ENCODE measurements at regions not wholly inside any gene's neighbourhood (a gene's known extent, or its start where the extent isn't known, plus 50 kb on each side); places are given as distances from the start of the nearest gene placed in this dataset.

- in situ Hi-C loops (cut with MboI) = no loop called here
- Histone ChIP-seq H3K4me2 (ENCODE audit: unreplicated experiment) (peak overlapping the region; percentile 57), H3K27me3 (replicated peaks; ENCODE audit: insufficient read depth) (no peaks in the 10 kb centered on the region), H3K36me3 (ENCODE audit: low read depth) (no peaks in the 10 kb centered on the region), H3K27ac (peak overlapping the region; percentile 72), H2AFZ (no peak overlapping the region), H3K9ac (no peak overlapping the region; the same call in 1 of the 2 replicates), H3K9me3 (ENCODE audit: low read depth) (no peaks in the 10 kb centered on the region), H3K4me1 (ENCODE audit: insufficient read depth) (peaks cover 54% of the 10 kb centered on the region), H3F3A (ENCODE audit: insufficient read depth) (peaks cover 24% of the 10 kb centered on the region), H3K9me2 (ENCODE audit: insufficient read depth) (no peaks in the 10 kb centered on the region), H3K4me3 (no peak overlapping the region), H4K20me1 (ENCODE audit: insufficient read depth) (no peaks in the 10 kb centered on the region), H3K79me2 (ENCODE audit: insufficient read depth) (no peaks in the 10 kb centered on the region)
- DNase-seq = peak; percentile 79
- TF ChIP-seq EZH2phosphoT487 (IDR thresholded peaks at IDR 0.05; ENCODE audit: insufficient read depth, low read depth) (no peak), EZH2 (IDR thresholded peaks at IDR 0.05; ENCODE audit: insufficient read depth, poor library complexity, severe bottlenecking) (no peak)
Measured at GRCh38 chr2:175872721-175873120, 129.3 kb downstream of the LNPK start.

- Histone ChIP-seq H3K27me3 (replicated peaks; ENCODE audit: insufficient read depth) (no peaks in the 10 kb centered on the region), H3K9me3 (ENCODE audit: low read depth) (no peaks in the 10 kb centered on the region), H3K4me1 (ENCODE audit: insufficient read depth) (peaks cover 54% of the 10 kb centered on the region), H3K36me3 (ENCODE audit: low read depth) (no peaks in the 10 kb centered on the region), H3K9ac (peak overlapping the region; percentile 24), H3F3A (ENCODE audit: insufficient read depth) (peaks cover 24% of the 10 kb centered on the region), H2AFZ (peak overlapping the region; percentile 28), H4K20me1 (ENCODE audit: insufficient read depth) (no peaks in the 10 kb centered on the region), H3K9me2 (ENCODE audit: insufficient read depth) (no peaks in the 10 kb centered on the region), H3K4me3 (no peak overlapping the region), H3K27ac (peak overlapping the region; percentile 72), H3K79me2 (ENCODE audit: insufficient read depth) (no peaks in the 10 kb centered on the region), H3K4me2 (ENCODE audit: unreplicated experiment) (peak overlapping the region; percentile 57)
- no peak for TF ChIP-seq EZH2 (IDR thresholded peaks at IDR 0.05; ENCODE audit: insufficient read depth, poor library complexity, severe bottlenecking)
- no peak for TF ChIP-seq EZH2phosphoT487 (IDR thresholded peaks at IDR 0.05; ENCODE audit: insufficient read depth, low read depth)
- WGBS, 2 experiments (ENCODE audit: low coverage in 1 of 2, low lambda C conversion rate in 2 of 2, missing lambda C conversion rate in 2 of 2) = 51 to 61% methylated on average over 5 of the region's 5 CpGs
- in situ Hi-C loops (cut with MboI) = no loop called here
- DNase-seq = peak; percentile 19
Measured at GRCh38 chr2:175872005-175872348, 130.1 kb downstream of the LNPK start.

GRCh38 chr2:175871331-175872004 lies 130.6 kb downstream of the LNPK start:
- Histone ChIP-seq H3K9me2 (ENCODE audit: insufficient read depth) (no peaks in the 10 kb centered on the region), H3K9ac (peak overlapping the region; percentile 24), H3F3A (ENCODE audit: insufficient read depth) (peaks cover 24% of the 10 kb centered on the region), H3K36me3 (ENCODE audit: low read depth) (no peaks in the 10 kb centered on the region), H2AFZ (peak overlapping the region; percentile 28; the same call in 1 of the 2 replicates), H3K27ac (peak overlapping the region; percentile 72), H3K79me2 (ENCODE audit: insufficient read depth) (no peaks in the 10 kb centered on the region), H3K27me3 (replicated peaks; ENCODE audit: insufficient read depth) (no peaks in the 10 kb centered on the region), H3K4me3 (no peak overlapping the region), H3K4me2 (ENCODE audit: unreplicated experiment) (peak overlapping the region; percentile 57), H3K4me1 (ENCODE audit: insufficient read depth) (peaks cover 54% of the 10 kb centered on the region), H3K9me3 (ENCODE audit: low read depth) (no peaks in the 10 kb centered on the region), H4K20me1 (ENCODE audit: insufficient read depth) (no peaks in the 10 kb centered on the region)
- peak; percentile 60 for DNase-seq
- WGBS, 2 experiments (ENCODE audit: low coverage in 1 of 2, low lambda C conversion rate in 2 of 2, missing lambda C conversion rate in 2 of 2) = 6 to 10% methylated on average over 3 of the region's 3 CpGs
- TF ChIP-seq EZH2 (IDR thresholded peaks at IDR 0.05; ENCODE audit: insufficient read depth, poor library complexity, severe bottlenecking) (no peak), EZH2phosphoT487 (IDR thresholded peaks at IDR 0.05; ENCODE audit: insufficient read depth, low read depth) (no peak)
- in situ Hi-C loops (cut with MboI) = no loop called here

GRCh38 chr2:175865716-175866115 lies 136.4 kb downstream of the LNPK start:
- WGBS, 2 experiments (ENCODE audit: low coverage in 1 of 2, low lambda C conversion rate in 2 of 2, missing lambda C conversion rate in 2 of 2) = 71 to 75% methylated on average over 4 of the region's 4 CpGs
- Histone ChIP-seq H2AFZ (no peak overlapping the region), H3K79me2 (ENCODE audit: insufficient read depth) (no peaks in the 10 kb centered on the region), H3K9me2 (ENCODE audit: insufficient read depth) (no peaks in the 10 kb centered on the region), H3K9ac (no peak overlapping the region), H3K4me2 (ENCODE audit: unreplicated experiment) (no peak overlapping the region), H3K27ac (no peak overlapping the region), H3K4me3 (no peak overlapping the region), H3K36me3 (ENCODE audit: low read depth) (no peaks in the 10 kb centered on the region), H4K20me1 (ENCODE audit: insufficient read depth) (no peaks in the 10 kb centered on the region), H3K9me3 (ENCODE audit: low read depth) (no peaks in the 10 kb centered on the region), H3K4me1 (ENCODE audit: insufficient read depth) (peaks cover 12% of the 10 kb centered on the region), H3K27me3 (replicated peaks; ENCODE audit: insufficient read depth) (no peaks in the 10 kb centered on the region), H3F3A (ENCODE audit: insufficient read depth) (no peaks in the 10 kb centered on the region; the same call in 1 of the 2 replicates)
- in situ Hi-C loops (cut with MboI) = no loop called here
- TF ChIP-seq EZH2 (IDR thresholded peaks at IDR 0.05; ENCODE audit: insufficient read depth, poor library complexity, severe bottlenecking) = no peak
- no peak for TF ChIP-seq EZH2phosphoT487 (IDR thresholded peaks at IDR 0.05; ENCODE audit: insufficient read depth, low read depth)
- DNase-seq = no peak

Measured in GM23248 (cell line).